GM12875 (cell line): ENCODE measurements at regions not wholly inside any gene's neighbourhood (a gene's known extent, or its start where the extent isn't known, plus 50 kb on each side); places are given as distances from the start of the nearest gene placed in this dataset.

ENCODE experiments used
- H3K4me3 ChIP-seq: one replicate; pipeline ENCODE4 v1.5.1; 2011; ENCODE audit warnings: low read depth, low read length, control low read depth
- TF ChIP-seq, protein P1 (sequence below): IDR thresholded peaks from 2 replicates; pipeline ENCODE4 v1.5.1; 2011; ENCODE audit warnings: low read depth, mild to moderate bottlenecking, control low read depth, inconsistent platforms, low read length, moderate library complexity, borderline replicate concordance; ENCODE audit not compliant: insufficient read depth

DNA sequence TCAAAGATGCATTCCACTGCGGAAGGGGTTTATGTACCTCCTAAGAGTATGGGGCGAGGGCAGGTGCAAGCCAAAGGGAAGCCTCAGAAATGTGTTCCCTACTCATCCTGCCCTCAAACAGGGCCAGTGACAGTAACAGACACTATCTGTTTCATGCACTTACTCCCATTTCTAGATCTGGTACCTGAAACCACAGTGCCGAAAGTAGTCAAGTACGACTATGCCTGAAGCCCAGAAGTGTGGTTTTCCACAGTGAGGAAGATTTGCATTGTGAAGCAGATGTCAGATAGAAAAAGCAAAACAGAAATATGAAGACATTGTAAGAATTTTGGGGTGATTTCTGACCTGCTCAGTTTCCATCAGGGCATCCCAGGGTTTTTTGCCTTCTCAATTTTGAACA lies 748.7 kb downstream of the RNF144A start:
- H3K4me3 ChIP-seq = no peak overlapping the region
- TF ChIP-seq, protein P1, sequence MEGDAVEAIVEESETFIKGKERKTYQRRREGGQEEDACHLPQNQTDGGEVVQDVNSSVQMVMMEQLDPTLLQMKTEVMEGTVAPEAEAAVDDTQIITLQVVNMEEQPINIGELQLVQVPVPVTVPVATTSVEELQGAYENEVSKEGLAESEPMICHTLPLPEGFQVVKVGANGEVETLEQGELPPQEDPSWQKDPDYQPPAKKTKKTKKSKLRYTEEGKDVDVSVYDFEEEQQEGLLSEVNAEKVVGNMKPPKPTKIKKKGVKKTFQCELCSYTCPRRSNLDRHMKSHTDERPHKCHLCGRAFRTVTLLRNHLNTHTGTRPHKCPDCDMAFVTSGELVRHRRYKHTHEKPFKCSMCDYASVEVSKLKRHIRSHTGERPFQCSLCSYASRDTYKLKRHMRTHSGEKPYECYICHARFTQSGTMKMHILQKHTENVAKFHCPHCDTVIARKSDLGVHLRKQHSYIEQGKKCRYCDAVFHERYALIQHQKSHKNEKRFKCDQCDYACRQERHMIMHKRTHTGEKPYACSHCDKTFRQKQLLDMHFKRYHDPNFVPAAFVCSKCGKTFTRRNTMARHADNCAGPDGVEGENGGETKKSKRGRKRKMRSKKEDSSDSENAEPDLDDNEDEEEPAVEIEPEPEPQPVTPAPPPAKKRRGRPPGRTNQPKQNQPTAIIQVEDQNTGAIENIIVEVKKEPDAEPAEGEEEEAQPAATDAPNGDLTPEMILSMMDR = no peak

DNA sequence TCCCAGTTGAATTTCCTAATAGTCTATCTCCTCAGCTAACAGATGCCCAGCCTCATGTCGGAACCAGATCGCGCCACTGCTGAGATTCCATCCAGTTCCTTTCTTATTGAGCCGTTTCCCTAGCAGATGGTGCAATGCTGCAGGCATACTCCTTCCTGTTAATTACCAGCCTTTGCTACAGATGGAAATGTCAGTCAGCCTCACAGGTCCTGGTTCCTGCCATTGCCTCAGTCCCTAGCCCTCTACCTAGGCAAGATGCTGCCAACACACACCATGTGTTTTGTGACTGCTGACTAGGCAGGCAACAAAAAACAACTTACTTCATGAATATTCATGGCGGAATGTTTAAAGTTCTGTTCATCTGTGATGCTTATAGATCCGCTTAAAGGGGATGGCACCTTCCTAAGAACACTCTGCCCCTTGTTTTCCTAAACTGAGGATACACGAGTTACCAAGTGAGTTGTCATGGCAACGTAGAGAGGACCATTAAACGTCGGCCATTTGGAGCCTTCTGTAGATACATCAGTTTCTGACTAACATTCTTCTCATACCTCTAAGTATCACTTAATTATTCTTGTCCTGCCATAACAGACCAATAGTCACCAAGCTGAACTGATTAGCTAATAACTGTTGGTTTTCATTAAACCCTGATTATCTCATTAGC lies 749.5 kb downstream of the RNF144A start:
- TF ChIP-seq, protein P1 = no peak
- no peak overlapping the region for H3K4me3 ChIP-seq

DNA sequence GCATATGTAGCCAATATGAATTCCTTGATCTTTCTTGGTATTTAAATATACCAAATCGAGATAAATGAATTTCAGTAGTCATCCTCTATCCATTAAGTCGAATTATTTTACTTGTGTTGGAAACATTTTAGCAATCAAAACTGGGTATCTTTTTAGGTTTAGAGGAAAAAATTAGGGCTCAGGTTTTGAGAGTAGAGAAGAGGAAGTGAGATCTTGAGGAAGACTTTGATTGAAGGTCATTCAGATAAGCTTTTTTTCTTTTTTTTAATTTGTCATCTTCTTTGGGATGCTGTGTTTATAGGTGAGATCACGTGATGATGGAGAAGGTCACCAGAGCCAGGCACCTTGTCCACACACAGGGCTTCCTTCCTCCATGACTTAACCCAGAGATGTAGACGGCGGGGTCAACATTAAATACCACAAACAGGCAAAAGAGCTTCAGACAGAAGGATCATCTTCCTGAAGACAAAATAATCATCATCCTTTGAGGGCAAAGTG lies 750.1 kb downstream of the RNF144A start:
- TF ChIP-seq, protein P1 = no peak
- no peak overlapping the region for H3K4me3 ChIP-seq

DNA sequence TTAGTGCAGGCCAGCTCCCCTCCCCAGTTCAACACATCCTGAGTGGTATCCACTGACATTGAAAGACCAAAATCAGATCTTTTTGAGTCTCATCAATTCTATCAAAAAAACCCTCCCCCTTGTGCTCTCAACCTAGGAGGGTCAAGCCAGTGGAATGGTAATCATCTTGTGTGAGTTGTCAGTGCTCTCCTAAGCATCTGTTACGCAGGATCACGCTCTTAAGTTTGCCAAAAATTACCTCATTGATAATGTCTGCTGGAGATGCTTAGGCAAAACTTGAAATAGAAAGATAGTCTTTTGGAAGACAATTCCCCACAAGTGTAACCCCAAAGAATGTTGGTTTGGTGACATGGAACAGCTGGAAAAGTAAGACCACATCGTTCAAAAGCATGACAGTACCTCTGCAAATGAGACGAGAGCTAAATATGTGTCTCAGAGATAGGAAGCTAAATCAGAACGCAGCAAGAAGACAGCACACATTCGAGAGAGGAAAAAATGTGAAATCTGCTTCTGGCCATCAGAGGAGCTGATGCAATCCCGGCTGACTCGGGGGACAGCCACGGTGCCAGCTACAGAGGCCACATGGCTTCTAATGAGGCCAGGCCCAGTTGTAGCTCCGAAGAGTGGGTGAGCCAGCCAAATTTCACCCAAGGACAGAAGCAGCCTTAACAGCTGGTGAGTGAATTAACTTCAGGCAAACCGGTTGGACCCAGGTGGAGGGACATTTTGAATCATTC lies 753.9 kb downstream of the RNF144A start:
- H3K4me3 ChIP-seq = no peak overlapping the region
- TF ChIP-seq, protein P1 = no peak

DNA sequence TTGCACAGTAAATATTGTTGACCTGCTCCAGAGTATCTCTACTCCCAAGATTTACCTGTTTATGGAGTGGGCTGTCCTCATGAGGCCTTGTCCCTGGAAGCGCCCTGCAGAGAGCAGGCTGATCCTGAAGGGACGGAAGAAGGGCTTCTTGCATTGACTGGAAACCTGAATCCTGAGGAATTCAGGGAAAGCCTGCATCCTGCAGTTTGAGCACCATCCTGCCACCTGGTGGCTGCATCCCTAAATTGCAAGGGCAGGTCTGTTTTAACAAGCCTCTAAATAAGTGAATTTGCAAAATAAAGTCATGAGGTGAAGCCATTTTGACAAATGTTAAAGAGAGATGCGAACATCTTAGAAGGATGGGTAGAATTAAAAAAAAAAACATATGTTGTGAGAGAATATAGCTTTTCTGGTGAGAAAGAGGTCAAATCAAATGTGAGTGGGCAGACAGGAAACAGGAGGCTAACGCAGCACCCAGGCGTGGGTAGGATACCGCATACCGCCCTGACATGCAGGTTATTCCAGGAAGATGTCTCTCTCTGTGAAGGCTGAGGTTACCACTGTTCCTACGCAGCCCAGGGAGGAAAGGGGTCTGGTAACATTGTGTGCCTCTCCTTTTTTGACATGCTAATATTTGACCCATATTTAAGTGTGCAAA lies 754.9 kb downstream of the RNF144A start:
- TF ChIP-seq, protein P1 = peak; percentile 77
- no peak overlapping the region for H3K4me3 ChIP-seq

DNA sequence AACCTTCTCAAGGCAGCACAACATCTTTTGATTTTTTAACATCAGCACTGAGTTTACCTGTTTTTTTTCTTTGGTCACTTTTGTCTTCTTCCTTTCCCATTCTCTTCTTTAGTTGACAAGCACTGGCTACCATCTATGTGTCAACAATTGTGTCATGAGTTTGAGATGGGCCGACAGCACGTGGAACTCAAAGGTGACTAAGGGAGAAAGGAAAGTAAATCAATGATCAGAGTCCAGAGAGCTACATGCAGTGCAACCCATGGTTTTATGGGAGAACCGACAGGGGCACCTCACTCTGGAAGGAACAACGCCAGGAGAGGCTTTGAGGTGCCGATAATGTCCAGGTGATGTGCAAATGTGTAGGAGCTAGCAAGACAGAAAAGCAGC lies 755.5 kb downstream of the RNF144A start:
- no peak overlapping the region for H3K4me3 ChIP-seq
- TF ChIP-seq, protein P1 = no peak

DNA sequence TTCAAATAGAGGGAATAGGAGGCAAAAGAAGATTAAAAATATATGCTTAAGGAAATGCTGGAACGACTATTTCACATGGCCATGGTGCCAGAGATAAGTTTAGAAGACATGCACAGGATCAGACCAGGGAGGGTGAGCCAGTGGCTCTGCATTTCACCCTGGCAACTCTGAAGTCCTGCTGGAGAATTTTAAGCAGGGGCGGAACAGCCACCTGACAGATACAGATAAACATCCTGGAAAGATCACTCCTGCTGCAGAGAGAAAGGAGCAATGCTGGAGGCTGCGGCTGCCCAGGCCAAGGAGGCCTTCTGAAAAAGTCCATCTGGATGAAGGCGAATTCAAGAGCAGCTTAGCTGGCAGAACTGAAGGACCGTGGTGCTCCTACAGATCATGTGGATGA lies 755.9 kb downstream of the RNF144A start:
- TF ChIP-seq, protein P1 = no peak
- no peak overlapping the region for H3K4me3 ChIP-seq
